GM19328 (cell line): ENCODE measurements at regions not wholly inside any gene's neighbourhood (a gene's known extent, or its start where the extent isn't known, plus 50 kb on each side); places are given as distances from the start of the nearest gene placed in this dataset.
"Not testable (repeated sequence)": the region's sequence is repeated elsewhere in the genome, so short reads cannot be mapped to it uniquely, and the experiment has no call there.

ENCODE experiments used
- ATAC-seq: cut with Tn5 transposase; IDR thresholded peaks from one replicate; pipeline ENCODE4 v1.9.1; 2021; ENCODE audit warnings: mild to moderate bottlenecking, moderate library complexity; ENCODE audit not compliant: unreplicated experiment

DNA sequence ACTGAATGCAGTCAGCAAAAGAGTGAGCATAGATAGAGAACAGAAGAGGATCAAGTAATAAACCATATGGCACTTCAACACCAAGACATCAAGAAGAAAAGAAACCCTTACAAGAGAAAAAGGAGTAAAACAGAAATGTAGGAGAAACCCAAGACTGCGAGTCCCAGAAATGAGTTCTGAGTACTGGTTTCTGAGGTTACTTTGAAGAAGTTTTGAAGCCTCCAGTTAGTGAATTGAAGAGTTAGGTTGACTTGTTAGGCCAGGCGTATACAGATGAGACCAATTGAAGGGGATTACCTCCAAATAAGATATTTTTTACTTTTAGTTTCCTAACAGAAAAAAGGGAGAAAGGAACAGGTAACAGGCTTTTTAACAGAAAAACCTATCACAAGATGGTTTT, 162.2 kb upstream of the SSTR1 start:
- ATAC-seq, result no peak

DNA sequence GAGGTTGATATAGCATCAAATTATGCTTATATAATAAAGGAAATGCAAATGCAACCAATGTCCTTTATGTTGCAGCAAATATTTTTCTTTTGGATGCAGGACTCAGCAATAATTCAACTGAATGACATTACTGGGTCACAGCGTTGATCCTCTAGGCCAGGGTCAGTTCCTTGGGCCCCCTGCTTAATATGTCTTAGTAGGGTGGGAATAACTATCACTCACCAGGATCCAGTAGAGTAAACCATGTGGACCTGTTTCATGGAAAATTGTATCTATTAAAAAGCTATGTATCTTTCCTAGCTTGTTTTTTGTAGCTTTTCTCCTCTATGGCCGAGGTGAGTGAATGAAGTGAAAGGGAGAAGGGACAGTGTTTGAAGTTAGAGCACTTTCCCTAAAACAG, 161.5 kb upstream of the SSTR1 start:
- ATAC-seq, result no peak

DNA sequence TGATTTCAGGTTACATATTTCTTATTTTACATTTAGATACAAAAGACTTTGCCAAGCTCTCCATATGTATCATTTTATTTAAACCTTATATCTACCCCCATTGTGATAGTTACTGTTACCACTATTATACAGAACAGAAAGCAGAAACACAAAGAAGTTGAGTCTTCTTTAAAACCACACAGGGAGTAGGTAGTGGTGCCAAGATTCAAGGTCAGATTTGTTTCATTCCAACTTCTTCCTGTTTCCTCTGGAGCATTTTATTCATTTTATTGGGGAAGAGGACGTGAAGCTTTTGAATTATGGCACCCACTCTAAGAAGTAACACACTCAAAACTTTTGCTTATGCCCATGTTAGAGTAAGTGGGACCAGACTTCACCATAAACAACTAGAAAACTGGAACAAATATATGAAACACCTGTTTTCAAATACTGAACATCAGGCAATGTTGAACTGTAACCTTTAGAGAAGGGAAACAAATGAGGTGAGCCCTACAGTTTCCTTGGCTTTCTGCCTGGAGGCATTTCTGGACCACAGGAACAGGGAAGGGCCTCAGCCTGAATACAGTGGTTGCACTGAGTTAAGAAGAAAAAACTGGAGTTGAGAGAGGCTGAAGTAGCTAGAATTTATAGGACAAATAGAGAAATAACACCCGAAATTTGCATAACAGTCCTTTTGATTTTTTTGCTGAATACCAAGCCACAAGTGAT, 160.4 kb upstream of the SSTR1 start:
- no peak for ATAC-seq

DNA sequence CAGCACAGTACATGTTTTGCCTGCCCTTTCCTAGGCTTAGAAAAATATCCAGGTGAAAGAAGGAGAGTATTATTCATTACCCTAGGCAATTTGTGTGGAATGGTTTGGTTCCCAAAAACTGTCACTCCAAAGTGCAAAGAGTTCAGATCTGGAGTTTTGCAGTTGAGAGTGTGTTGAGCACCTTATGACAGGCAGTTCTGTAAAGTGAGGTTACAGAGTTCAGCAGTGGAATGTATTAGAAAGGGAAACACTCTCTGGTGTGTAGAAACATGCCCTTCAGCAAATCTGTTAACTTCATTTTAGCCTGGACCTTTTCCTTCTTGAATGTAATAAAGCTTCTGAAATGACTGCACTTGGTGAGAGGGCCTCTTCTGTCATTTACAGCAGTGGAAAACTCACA, 154.0 kb upstream of the SSTR1 start:
- no peak for ATAC-seq

DNA sequence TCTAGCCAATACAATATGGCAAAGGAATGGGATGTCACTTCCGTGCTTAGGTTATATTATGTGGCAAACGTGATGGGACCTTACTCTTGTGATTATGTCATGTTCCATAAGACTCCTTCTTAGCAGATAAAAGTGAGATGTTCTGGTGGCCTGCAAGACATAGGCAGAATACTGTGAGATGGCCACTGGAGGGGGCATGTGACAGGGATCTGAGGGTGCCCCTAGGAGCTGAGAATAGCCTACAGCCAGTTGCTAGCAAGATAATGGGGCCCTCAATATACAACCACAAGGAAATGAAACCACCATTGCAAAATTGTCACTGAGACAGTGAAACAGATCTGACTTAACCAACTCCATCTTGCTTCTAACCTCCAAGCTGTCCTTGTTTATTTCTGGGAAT, 151.4 kb upstream of the SSTR1 start:
- ATAC-seq, result no peak

DNA sequence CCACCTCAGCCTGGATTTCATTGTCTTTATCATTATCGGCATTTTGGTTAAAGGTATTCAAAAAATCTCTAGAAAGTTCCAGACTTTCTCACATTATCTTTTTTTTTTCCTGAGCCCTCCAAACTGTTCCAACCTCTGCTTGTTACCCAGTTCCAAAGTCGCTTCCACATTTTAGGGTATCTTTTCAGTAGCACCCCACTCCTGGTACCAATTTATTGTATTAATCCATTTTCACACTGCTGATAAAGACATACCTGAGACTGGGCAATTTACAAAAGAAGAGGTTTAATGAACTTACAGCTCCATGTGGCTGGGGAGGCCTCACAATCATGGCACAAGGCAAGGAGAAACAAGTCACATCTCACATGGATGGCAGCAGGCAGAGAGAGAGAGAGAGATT, 145.5 kb upstream of the SSTR1 start:
- ATAC-seq, result not testable (repeated sequence)

DNA sequence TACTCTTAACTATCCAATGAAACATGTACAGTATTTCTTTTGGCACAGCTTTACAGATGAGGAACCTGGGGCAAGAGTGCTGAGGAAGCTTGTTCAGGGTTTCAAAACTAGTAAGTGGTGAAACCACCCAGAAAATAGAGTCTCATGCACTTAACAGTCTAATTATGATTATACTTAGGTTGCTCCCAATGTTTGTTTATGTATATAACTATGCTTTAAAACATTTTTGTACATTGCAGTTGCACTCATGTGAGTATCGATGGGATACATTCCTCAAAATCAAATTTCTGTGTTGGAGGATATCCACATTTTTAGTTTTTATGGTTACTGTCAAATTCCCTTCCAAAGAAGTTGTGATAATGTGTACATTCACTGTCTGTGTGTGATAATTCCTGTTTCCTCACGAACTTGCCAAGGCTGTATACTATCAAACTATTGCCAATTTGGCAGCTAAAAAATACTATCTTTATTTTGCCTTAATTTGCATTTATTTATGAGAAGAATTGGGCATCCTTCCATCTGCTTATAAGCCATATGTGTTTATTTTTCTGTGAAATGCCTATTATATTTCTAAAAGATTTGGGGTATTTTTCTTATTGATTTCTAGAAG, 143.9 kb upstream of the SSTR1 start:
- no peak for ATAC-seq

DNA sequence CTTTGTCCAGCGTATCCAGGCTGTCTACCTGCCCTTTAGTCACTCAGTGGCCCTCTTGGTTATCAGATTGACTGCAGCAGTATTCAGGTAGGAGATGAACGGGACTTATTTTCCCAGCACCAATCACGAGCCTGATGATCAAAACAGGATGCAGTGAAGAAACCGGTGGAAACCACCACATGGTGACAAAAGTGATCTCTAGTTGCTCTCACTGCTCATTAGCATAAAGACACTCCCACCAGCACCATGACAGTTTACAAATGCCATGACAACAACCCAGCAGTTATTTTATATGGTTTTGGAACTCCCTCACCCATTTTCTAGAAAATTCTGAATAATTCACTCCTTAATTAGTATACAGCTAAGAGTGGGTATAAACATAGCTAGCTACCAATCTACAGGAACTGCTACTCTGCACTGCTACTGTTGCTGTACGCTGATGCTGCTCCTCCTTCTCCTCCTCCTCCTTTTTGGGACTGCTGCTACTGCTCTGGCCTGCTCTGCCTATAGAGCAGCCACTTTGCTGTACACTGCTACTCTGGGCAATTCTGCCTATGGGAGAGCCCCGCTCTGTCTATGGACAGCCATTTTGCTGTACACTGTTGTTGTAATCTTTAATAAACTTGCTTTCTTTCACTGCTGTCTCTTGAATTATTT, 142.5 kb upstream of the SSTR1 start:
- ATAC-seq, result no peak

DNA sequence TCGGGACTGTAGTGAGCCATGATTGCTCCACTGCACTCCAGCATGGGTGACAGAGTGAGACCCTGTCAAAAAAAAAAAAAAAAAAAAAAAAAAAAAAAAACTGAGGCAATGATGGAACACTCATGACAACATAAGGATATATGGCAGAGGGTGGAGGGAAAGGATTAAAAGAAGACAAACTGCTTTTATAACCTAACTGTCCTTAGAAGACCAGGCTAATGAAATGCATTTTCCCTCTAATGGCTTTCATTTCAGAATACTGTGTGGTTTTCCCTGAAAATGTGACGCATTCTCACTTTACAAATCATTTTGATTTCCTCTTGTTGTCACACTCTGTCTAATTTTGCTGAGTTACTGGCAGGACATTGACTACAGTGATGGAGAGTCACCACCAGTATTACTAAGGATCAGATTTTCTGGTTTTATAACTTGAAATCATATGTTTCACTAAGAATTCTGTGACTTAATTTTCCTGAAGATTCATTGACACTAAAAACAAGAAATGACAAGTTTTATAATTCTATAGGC, 137.6 kb upstream of the SSTR1 start:
- ATAC-seq, result no peak

DNA sequence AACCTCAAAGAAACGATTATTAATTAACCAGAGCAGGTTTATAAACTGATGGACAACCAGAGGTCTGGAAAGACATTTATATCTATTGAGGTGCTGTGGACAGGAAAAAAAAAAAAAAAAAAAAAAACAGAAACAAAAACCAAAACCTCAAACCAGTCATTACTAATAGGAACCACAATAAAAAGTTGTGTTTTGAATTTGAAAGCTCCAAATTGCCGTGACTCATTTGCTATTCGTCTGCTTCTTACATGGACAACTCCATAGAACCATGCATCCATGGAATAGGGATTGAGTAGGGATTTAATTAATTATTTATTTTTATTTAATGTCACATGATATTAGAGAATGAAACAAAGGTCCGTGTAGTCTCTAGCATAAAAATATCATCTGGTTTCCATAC, 134.1 kb upstream of the SSTR1 start:
- no peak for ATAC-seq

DNA sequence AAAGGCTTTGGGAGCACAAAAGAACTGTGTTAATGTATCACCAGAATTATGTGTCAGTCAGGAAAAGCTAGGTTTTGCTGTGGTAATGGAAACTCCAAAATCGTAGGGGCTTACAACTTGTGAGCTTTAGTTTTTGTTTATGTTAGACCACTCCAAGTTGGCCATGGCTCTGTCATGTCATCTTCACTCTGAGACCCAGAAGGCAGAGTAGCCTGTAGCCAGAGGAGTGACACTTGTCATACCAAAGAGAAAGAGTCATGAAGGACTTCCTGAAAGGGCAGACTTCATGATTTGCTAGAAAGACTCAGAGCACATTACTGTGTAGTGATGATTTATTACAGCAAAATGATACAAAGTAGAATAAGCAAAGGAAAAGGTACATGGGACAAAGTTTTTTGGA, 133.6 kb upstream of the SSTR1 start:
- ATAC-seq, result no peak

DNA sequence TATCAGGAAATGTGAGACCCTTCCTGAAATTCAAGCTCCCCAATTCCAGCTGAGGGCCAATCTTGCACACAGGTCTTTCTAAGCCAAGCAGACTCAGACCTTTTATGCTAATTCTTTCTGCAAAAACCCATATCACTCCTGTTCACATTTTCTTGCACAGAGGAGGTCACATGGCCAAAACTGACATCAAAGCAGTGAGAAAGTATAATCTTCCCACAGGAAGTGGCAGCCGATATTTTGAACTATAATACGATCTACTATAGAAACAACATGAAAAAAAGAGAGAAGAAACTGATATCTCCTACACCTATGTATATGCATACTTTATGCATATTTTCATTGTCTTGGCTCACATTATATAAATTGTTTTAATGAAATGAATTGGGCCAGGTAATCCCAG, 132.9 kb upstream of the SSTR1 start:
- no peak for ATAC-seq

DNA sequence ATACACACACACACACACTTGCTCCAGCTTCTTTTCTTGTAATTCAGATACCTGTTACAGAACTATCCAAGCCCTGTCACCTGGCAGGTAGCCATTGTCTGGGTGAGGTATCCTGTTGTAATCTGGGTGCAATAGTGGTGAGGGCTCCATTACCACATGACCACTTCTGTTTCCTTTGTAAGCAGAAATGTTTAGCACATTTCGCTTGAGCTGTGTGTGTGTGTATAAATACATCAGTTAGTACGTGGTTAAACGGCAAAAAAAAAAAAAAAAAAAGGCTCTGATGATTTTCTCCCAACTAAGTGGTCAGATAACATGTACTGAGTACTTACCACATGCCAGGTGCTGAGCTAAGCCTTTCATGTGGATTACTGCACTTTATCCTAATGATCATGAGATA, 129.3 kb upstream of the SSTR1 start:
- no peak for ATAC-seq

DNA sequence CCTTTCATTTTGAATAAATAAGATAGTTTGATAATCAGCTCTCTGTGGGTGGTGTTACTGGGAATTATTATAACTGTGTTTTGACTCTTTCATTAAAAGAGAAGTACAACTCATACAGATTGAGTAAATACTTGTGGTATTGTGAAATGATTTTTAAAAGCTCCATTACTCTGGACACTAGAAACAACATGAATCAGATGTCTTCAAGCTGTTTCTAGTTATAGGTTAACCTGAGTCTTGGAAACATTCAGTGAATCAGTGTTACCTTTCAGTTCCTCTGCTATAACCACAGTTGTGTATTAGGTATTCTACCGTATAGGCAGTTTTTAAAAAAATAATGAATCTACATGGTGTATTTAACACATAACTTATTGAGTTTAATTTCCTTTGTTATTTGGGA, 128.4 kb upstream of the SSTR1 start:
- ATAC-seq, result no peak

DNA sequence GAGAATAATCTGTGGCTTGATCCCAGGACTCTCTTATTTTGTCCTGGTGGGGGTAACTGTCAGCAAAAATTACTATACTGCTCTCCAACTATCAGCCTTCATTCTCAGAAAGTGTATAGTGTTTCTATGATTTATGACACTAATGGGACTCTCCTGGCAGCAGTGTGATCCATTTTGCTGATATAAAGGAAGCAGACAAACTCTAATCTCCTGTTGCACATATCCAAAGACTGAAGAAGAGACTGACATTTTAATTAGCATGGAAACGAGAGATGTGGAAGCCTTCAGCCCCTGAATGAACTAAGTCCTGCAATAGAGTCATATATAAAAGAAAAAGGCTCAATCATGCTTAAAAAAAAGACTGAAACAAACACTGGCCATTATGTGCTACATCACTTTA, 127.8 kb upstream of the SSTR1 start:
- no peak for ATAC-seq

DNA sequence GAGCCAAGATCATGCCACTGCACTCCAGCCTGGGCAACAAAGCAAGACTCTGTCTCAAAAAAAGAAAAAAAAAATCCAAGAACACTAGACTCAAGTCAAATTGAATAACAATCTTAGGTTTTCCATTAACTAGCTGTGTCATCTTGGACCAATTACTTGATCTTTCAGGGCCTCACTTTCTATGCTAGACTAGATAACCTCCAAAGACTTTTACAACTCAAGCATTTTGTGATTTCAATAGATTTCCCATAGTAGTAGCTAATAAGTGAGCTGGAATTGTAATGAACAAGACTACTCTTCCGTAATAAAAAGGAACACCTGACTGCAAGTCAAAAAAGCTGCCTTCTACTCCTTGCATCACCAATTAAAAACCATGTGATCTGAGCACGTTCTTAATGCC, 127.0 kb upstream of the SSTR1 start:
- ATAC-seq, result no peak

DNA sequence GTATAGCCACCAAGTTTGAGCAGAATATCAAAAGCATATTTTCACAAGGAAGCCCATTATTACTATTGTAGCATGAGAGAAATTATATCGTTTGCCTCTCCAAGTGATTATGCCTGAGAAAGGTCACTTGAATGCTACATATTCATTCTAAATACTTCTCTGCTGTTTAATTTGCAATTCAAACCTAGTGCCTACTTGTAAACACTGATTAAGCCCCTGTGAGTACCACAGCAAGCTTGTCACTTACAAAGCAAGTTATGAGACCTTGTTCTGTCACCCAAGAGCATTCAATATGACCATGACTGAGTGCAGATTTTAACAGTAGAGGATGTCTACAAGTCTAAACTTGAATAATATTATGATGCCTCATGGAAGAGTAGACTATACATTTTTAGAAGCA, 124.7 kb upstream of the SSTR1 start:
- no peak for ATAC-seq

DNA sequence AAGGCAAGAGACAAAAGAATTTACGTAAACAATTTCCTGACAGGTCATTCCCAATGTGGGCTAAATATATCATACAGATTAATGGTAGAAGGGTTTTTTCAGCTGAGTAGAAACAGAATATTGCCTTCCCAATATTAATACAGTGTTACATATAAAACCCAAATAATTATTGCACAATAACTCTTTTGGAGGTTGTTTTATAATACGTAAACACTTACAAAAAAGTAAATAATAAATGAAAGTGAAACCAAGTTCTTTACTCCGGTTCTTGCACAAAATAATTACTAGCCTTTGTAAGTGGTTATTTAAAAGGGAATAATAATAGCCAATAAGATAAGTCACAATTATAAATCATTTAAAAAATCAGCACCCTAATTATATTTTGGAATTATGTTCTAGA, 118.6 kb upstream of the SSTR1 start:
- ATAC-seq, result no peak

DNA sequence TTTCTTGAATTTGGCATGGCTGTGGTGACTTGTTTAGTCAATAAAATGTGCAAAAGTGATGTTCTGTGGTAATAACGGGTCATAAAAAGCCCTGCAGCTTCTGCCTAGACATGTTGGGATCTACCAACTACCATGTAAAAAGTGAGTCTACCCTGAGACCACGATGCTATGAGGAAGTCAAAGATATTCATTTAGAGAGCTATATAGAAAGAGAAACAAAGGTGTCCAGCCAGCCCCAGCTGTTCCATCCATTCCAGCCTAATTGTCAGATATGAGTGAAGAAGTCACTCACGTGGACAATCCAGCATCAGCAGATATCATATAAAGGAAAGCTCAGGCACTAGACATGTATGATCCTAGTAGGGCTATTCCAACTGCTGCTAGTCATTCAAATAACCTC, 117.2 kb upstream of the SSTR1 start:
- no peak for ATAC-seq

DNA sequence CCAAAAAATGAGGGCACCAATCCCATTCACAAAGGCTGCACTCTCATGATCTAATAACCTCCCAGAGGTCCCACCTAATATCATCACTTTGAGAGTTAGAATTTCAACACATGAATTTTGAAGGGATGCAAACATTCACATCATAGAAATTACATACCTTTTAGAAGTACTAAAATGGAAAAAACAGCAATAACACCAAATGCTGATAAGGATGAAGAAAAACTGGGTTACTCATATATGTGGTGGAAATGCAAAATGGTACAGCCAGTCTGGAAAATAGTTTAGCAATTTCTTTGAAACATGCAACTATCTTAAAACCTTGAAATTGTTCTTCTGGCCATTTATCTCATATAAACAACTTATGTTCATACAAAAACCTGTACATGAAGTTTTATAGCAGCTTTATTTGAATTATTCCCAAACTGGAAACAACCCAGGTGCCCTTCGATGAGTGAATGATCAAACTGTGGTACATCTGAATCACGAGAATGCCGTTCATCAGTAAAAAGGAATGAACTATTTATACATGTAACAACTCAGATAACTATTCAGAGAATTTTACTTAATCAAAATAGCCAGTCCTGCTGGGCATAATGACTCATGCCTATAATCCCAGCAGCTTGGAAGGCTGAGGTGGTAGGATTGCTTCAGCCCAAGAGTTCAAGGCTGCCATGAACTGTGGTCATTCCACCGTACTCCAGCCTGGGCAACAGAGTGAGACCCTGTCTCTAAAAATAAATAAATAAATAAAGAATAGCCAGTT, 109.4 kb upstream of the SSTR1 start:
- ATAC-seq, result no peak

DNA sequence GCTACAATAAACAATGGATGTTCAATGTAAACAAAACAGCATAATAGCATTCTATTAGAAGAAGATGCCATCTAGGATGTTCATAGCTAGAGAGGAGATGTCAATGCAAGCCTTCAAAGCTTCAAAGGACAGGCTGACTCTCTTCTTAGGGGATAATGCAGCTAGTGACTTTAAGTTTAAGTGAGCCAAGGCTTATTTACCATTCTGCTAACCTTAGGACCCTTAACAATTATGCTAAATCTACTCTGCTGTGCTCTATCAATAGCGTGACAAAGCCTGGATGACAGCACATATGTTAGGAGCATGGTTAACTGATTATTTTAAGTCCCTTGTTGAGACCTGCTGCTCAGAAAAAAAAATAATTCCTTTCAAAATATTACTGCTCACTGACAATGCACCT, 106.0 kb upstream of the SSTR1 start:
- no peak for ATAC-seq
